HEK293 (cell line): ENCODE measurements at regions not wholly inside any gene's neighbourhood (a gene's known extent, or its start where the extent isn't known, plus 50 kb on each side); places are given as distances from the start of the nearest gene placed in this dataset.

Source experiments
- CTCF ChIP-seq: fragments of 450-650 bp; formaldehyde crosslinking; IDR thresholded peaks from 2 replicates; pipeline ENCODE4 v1.5.1; 2016; ENCODE audit warnings: missing biosample characterization, missing genetic modification characterization
- ELK4 ChIP-seq: IDR thresholded peaks from 2 replicates; pipeline ENCODE4 v1.6.1; 2011; ENCODE audit warnings: mild to moderate bottlenecking, low read depth, low read length, borderline replicate concordance
- REST ChIP-seq: fragments of 450-650 bp; formaldehyde crosslinking; IDR thresholded peaks from 2 replicates; pipeline ENCODE4 v1.5.1; 2016; ENCODE audit warnings: missing biosample characterization, missing genetic modification characterization
- SP2 ChIP-seq: fragments of 450-650 bp; formaldehyde crosslinking; IDR thresholded peaks from 2 replicates; pipeline ENCODE4 v1.5.1; 2016; ENCODE audit warnings: missing biosample characterization, missing genetic modification characterization
- YY1 ChIP-seq: fragments of 450-650 bp; formaldehyde crosslinking; IDR thresholded peaks from 2 replicates; pipeline ENCODE4 v1.5.1; 2018; ENCODE audit warnings: missing biosample characterization, missing genetic modification characterization
- YY2 ChIP-seq: fragments of 450-650 bp; formaldehyde crosslinking; IDR thresholded peaks from 2 replicates; pipeline ENCODE4 v1.5.1; 2016; ENCODE audit warnings: missing biosample characterization, missing genetic modification characterization
- ZBTB1 ChIP-seq: fragments of 450-650 bp; formaldehyde crosslinking; IDR thresholded peaks from 2 replicates; pipeline ENCODE4 v1.5.1; 2016; ENCODE audit warnings: missing biosample characterization, missing genetic modification characterization
- ZNF274 ChIP-seq, 2 experiments: fragments of 200-500 bp in 1 of 2; fragments of 450-650 bp in 1 of 2; sonication (Bioruptor generic) in 1 of 2; formaldehyde crosslinking in 1 of 2; IDR thresholded peaks; 2 replicates each; pipeline versions ENCODE4 v1.5.1 to v1.6.1; 2014 to 2016; ENCODE audit warnings: borderline replicate concordance in 1 of 2, inconsistent platforms in 1 of 2, low read length in 1 of 2, missing biosample characterization in 1 of 2, missing genetic modification characterization in 1 of 2
- ZNF280D ChIP-seq: fragments of 450-650 bp; formaldehyde crosslinking; IDR thresholded peaks from 2 replicates; pipeline ENCODE4 v1.5.1; 2016; ENCODE audit warnings: missing biosample characterization, missing genetic modification characterization
- ZNF350 ChIP-seq: fragments of 450-650 bp; formaldehyde crosslinking; IDR thresholded peaks from 2 replicates; pipeline ENCODE4 v1.5.0; 2017; ENCODE audit warnings: missing biosample characterization, mild to moderate bottlenecking, missing genetic modification characterization
- ZNF354C ChIP-seq: fragments of 450-650 bp; formaldehyde crosslinking; IDR thresholded peaks from 2 replicates; pipeline ENCODE4 v1.5.1; 2016; ENCODE audit warnings: missing biosample characterization, missing genetic modification characterization, low read depth, borderline replicate concordance
- ZNF843 ChIP-seq: fragments of 450-650 bp; formaldehyde crosslinking; IDR thresholded peaks from 2 replicates; pipeline ENCODE4 v1.5.1; 2016; ENCODE audit warnings: missing biosample characterization, missing genetic modification characterization

- no peak for TF ChIP-seq CTCF
- TF ChIP-seq ZNF350 (tag by site-specific recombination): no peak
- TF ChIP-seq REST (tag by site-specific recombination): no peak
- TF ChIP-seq YY2: no peak
- no peak for TF ChIP-seq ZNF843
- TF ChIP-seq SP2 (tag by site-specific recombination): no peak
- TF ChIP-seq ZNF280D (tag by site-specific recombination): no peak
- TF ChIP-seq ELK4: no peak
- TF ChIP-seq ZNF274 (IDR thresholded peaks at IDR 0.05; ENCODE audit: low read length): no peak
- TF ChIP-seq ZNF274 (tag by site-specific recombination; IDR thresholded peaks at IDR 0.05; ENCODE audit: borderline replicate concordance): no peak
- TF ChIP-seq ZBTB1 (tag by site-specific recombination): no peak
- no peak for TF ChIP-seq YY1
- no peak for TF ChIP-seq ZNF354C (tag by site-specific recombination)
Measured at GRCh38 chr1:214861615-214862014, 220.9 kb upstream of the KCNK2 start.
